Pancreas (tissue), 10 donors: ENCODE measurements at regions not wholly inside any gene's neighbourhood (a gene's known extent, or its start where the extent isn't known, plus 50 kb on each side); places are given as distances from the start of the nearest gene placed in this dataset.

Experiments used
- ATAC-seq, 4 donors: fragments of 200-7000 bp; cut with Tn5 transposase; one replicate each; pipeline versions ENCODE4 v1.8.0 to v1.9.1; 2020; ENCODE audit warnings: mild to moderate bottlenecking in 4 of 4, moderate library complexity in 4 of 4
- DNase-seq, 6 donors: peaks; one replicate each; pipeline ENCODE4 v3.0.0-alpha.2; 2020
- FAIRE-seq: peaks from 2 replicates; lab custom pipeline; 2012; peaks lifted over from hg19 to GRCh38; lab: Jason Lieb, UNC
- H3K27ac ChIP-seq, 4 donors: fragments of 200-600 bp; sonication (generic); 1 replicate in 3 of 4; 2 replicates in 1 of 4; pipeline versions ENCODE4 v1.5.0 to v1.8.0; 2020
- H3K27me3 ChIP-seq, 4 donors: fragments of 200-600 bp; one replicate each; pipeline ENCODE4 v1.8.0; 2021
- H3K36me3 ChIP-seq, 3 donors: fragments of 200-600 bp; sonication (generic) in 1 of 3; one replicate each; pipeline versions ENCODE4 v1.5.0 to v1.8.0; 2020 to 2021
- H3K4me1 ChIP-seq, 3 donors: fragments of 200-600 bp; one replicate each; pipeline ENCODE4 v1.8.0; 2021
- H3K4me3 ChIP-seq, 4 donors: fragments of 200-600 bp; sonication (generic) in 2 of 4; one replicate each; pipeline versions ENCODE4 v1.5.0 to v1.8.0; 2020 to 2021
- H3K9me3 ChIP-seq, 4 donors: fragments of 200-600 bp; one replicate each; pipeline ENCODE4 v1.8.0; 2021
- WGBS, 2 donors: extraction: QIAGEN DNeasy Blood & Tissue Kit; methylation state at CpG; one replicate each; pipeline ENCODE4 v1.1.7; 2013; 5-methylcytosine and 5-hydroxymethylcytosine counted together
- intact Hi-C, 3 donors: fragments of 100-400 bp; cut with DNase I; formaldehyde crosslinking; loops; one replicate each; pipeline versions ENCODE4 v1.11.1 to v1.14.2; 2022
- TF ChIP-seq, protein P1 (sequence below), 4 donors: fragments of 200-600 bp; sonication (generic) in 3 of 4; IDR thresholded peaks; one replicate each; pipeline versions ENCODE4 v1.5.0 to v1.8.0; 2021; ENCODE audit warnings: antibody characterized with exemption in 4 of 4
- donor health status: healthy with polysubstance abuse.
- donor health status: DM: no; HTN: no; CAD: no; lungs with moderate emphysema.
- donor health status: DM: no; HTN: no; CAD: no.
- donor health status: control.
- donor health status: control.
- donor health status: Bipolar disorder and iron deficiency.
- donor health status: DM: yes; HTN: yes; CAD: no.
- donor health status: DM: no; HTN: no; CAD: no.
- donor health status: DM: no; HTN: no; CAD: no.
- donor health status: DM: yes; HTN: yes; CAD: no.

DNA sequence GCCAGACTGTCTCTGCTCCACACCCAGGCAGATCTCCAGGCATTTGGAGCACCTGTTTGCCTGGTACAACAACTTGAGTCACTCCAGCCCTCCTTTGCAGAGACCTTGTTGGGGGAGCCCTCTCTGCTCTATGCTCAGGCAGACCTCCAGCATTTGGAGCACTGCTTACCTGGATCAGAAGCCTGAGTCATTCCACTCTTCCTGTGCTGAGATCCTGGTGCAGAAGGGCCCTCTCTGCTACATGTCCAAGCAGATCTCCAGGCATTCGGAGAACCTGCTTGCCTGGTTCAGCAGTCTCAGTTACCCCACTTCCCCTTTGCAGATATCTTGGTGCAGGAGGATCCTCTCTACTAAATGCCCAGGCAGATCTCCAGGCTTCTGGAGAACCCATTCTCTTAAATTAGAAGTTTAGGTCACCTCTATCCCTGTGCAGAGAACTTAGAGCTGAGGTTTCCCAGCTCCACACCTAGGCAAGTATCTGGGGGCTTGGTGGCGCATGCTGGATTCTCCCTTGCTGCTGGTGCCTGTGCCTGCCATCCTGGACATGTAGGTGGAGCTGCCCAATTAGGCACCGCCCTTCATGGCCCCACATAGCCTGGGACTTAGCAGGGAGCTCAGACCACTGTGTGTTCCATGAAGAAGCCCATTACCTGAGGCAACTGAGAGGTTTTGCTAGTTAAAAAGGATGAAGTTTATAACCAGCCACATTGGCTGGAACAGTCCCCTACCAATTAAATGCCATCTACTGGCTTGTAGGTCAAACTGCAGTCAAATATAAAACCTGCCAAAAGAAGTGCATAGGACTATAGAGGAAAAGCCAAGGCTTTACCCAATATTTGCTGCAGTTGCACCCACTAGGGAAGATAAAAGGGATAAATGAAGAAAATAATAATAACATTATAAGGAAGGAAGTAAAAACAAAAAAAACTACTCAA lies 97.6 kb upstream of the SLITRK6 start:
- Histone ChIP-seq H3K9me3 (no peaks in the 10 kb centered on the region), H3K27ac (no peak overlapping the region), H3K36me3 (no peaks in the 10 kb centered on the region), H3K27me3 (no peaks in the 10 kb centered on the region), H3K4me1 (no peaks in the 10 kb centered on the region), H3K4me3 (no peak overlapping the region)
- no peak for DNase-seq
- intact Hi-C loops = no loop called here
- TF ChIP-seq, protein P1, sequence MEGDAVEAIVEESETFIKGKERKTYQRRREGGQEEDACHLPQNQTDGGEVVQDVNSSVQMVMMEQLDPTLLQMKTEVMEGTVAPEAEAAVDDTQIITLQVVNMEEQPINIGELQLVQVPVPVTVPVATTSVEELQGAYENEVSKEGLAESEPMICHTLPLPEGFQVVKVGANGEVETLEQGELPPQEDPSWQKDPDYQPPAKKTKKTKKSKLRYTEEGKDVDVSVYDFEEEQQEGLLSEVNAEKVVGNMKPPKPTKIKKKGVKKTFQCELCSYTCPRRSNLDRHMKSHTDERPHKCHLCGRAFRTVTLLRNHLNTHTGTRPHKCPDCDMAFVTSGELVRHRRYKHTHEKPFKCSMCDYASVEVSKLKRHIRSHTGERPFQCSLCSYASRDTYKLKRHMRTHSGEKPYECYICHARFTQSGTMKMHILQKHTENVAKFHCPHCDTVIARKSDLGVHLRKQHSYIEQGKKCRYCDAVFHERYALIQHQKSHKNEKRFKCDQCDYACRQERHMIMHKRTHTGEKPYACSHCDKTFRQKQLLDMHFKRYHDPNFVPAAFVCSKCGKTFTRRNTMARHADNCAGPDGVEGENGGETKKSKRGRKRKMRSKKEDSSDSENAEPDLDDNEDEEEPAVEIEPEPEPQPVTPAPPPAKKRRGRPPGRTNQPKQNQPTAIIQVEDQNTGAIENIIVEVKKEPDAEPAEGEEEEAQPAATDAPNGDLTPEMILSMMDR (IDR thresholded peaks at IDR 0.05) = no peak
- WGBS, 2 donors = 60 to 65% methylated on average over 3 of the region's 3 CpGs
- no peak for FAIRE-seq
- ATAC-seq = no peak

DNA sequence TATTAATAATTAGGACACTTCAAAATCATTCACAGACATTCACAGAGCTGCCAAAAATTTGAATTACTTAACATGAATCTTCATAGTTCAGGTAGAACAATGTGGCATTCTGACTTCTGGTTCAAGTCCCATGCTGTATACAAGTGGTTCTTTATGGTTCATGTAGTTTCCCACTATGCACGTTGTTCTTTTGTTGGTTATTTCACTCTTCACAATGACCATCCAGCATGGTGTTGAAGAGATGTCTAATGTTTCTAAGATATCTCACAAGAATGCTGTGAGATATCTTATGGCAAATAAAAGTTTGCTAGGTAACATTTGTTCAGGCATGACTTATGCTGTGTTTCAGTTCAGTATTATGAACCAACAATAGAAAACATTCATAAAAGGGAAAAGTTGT lies 88.2 kb upstream of the SLITRK6 start:
- Histone ChIP-seq H3K36me3 (no peaks in the 10 kb centered on the region), H3K27me3 (no peaks in the 10 kb centered on the region), H3K4me3 (no peak overlapping the region), H3K9me3 (no peaks in the 10 kb centered on the region), H3K27ac (no peak overlapping the region), H3K4me1 (no peaks in the 10 kb centered on the region)
- WGBS, 2 donors = 43 to 61% methylated on average over 1 of the region's 1 CpG
- intact Hi-C loops = no loop called here
- TF ChIP-seq, protein P1 (IDR thresholded peaks at IDR 0.05) = no peak
- FAIRE-seq = no peak
- DNase-seq = no peak
- ATAC-seq = no peak

DNA sequence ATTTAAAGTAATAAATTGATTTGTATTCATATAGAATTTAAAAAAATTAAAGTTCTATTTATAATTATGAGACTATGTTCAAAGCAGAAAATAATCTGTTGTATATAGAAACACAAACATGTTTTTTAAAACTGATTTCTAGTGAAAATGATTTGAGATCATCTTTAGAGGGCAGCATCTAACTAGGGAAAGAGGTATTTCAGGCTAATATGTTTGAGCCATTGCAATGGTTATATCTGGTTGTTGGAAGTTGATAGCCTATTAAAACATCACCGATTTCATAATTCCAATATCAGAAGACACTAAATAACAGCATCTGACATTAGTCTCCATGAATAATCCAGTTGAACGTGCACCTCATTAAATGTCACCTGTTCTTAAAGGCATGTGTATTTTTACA lies 79.8 kb upstream of the SLITRK6 start:
- FAIRE-seq = no peak

DNA sequence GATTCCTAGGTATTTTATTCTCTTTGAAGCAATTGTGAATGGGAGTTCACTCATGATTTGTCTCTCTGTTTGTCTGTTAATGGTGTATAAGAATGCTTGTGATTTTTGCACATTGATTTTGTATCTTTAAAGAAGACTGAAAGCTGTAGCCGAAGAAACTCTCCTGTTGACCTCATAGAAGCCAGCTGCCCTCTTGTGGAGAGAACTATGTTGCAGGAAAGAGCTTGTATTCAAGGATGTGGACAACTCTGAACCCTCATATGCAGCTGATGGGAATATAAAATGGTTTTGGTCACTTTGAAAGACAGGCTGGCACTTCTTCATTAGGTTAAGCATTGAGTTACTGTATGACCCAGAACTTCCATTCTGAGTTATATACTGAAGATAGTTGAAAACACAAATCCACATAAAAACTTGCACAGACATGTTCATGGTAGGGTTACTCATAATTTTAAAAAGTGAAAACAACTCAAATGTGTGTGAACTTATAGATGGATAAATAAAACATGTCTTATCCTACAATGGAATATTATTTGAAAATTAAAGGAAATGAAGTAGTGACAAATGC lies 65.8 kb upstream of the SLITRK6 start:
- DNase-seq (no peak), ATAC-seq (no peak), FAIRE-seq (no peak)
- TF ChIP-seq, protein P1 (IDR thresholded peaks at IDR 0.05) = no peak
- intact Hi-C loops = no loop called here
- 40 to 54% methylated on average over 1 of the region's 1 CpG for WGBS, 2 donors
- H3K27me3 ChIP-seq = no peaks in the 10 kb centered on the region
- H3K27ac ChIP-seq = no peak overlapping the region
- H3K36me3 ChIP-seq = no peaks in the 10 kb centered on the region
- H3K4me1 ChIP-seq = no peaks in the 10 kb centered on the region
- H3K9me3 ChIP-seq = no peaks in the 10 kb centered on the region
- no peak overlapping the region for H3K4me3 ChIP-seq

More for the DNA sequence above, 79.8 kb upstream of the SLITRK6 start:
- TF ChIP-seq, protein P1 (IDR thresholded peaks at IDR 0.05) = no peak
- 33 to 60% methylated on average over 2 of the region's 2 CpGs for WGBS, 2 donors
- no peaks in the 10 kb centered on the region for H3K27me3 ChIP-seq
- no peak overlapping the region for H3K4me3 ChIP-seq
- H3K36me3 ChIP-seq = no peaks in the 10 kb centered on the region
- ATAC-seq (no peak), DNase-seq (no peak)
- no peak overlapping the region for H3K27ac ChIP-seq
- H3K4me1 ChIP-seq = no peaks in the 10 kb centered on the region
- peaks cover 0 to 5% (median 0%) of the 10 kb centered on the region in 4 donors for H3K9me3 ChIP-seq
- intact Hi-C loops = no loop called here
